ENCODE measurements at regions not wholly inside any gene's neighbourhood (a gene's known extent, or its start where the extent isn't known, plus 50 kb on each side); places are given as distances from the start of the nearest gene placed in this dataset.

- CTCF ChIA-PET, result no interaction called here
- Histone ChIP-seq H3K4me1 (ENCODE audit: control insufficient read depth, insufficient read depth, low read length) (no peaks in the 10 kb centered on the region), H3K9me3 (ENCODE audit: control insufficient read depth, insufficient read depth, low read depth, low read length) (no peaks in the 10 kb centered on the region), H3K36me3 (ENCODE audit: control insufficient read depth in 2 of 2, insufficient read depth in 1 of 2, low read length in 2 of 2) (no peaks in the 10 kb centered on the region), H3K4me3 (ENCODE audit: low read depth, low read length) (no peak overlapping the region), H3K27ac (ENCODE audit: extremely low read depth, low read depth, low read length) (no peak overlapping the region)
- POLR2A ChIA-PET, result no interaction called here
- TF ChIP-seq ZNF521 (tag by site-specific recombination; IDR thresholded peaks at IDR 0.05) (no peak), ZBTB44 (tag by site-specific recombination; IDR thresholded peaks at IDR 0.05) (no peak), ZNF621 (tag by site-specific recombination; IDR thresholded peaks at IDR 0.05) (no peak), ZNF114 (tag by site-specific recombination; IDR thresholded peaks at IDR 0.05) (no peak), ZNF677 (tag by site-specific recombination; IDR thresholded peaks at IDR 0.05) (no peak), ZNF223 (tag by site-specific recombination; IDR thresholded peaks at IDR 0.05) (no peak), RBAK (tag by site-specific recombination; IDR thresholded peaks at IDR 0.05) (no peak), ZNF544 (tag by site-specific recombination; IDR thresholded peaks at IDR 0.05) (no peak), ZNF391 (tag by site-specific recombination; IDR thresholded peaks at IDR 0.05; ENCODE audit: borderline replicate concordance, low read depth) (no peak), REST (tag by site-specific recombination; IDR thresholded peaks at IDR 0.05) (no peak), BCL11B (tag by site-specific recombination; IDR thresholded peaks at IDR 0.05; ENCODE audit: low read depth) (no peak), ZNF221 (tag by site-specific recombination; IDR thresholded peaks at IDR 0.05; ENCODE audit: borderline replicate concordance) (no peak), ZBTB1 (tag by site-specific recombination; IDR thresholded peaks at IDR 0.05) (no peak), ZBTB10 (tag by site-specific recombination; IDR thresholded peaks at IDR 0.05) (no peak), YY1 (tag by site-specific recombination; IDR thresholded peaks at IDR 0.05) (no peak), ZNF175 (tag by site-specific recombination; IDR thresholded peaks at IDR 0.05) (no peak), ZNF18 (tag by site-specific recombination; IDR thresholded peaks at IDR 0.05) (no peak)
Measured at GRCh38 chr21:18168108-18168507, 76.5 kb upstream of the CHODL start.

- H3K4me3 ChIP-seq (ENCODE audit: low read depth, low read length), result no peak overlapping the region
- no peaks in the 10 kb centered on the region for H3K36me3 ChIP-seq (ENCODE audit: control insufficient read depth in 2 of 2, insufficient read depth in 1 of 2, low read length in 2 of 2)
- no peaks in the 10 kb centered on the region for H3K9me3 ChIP-seq (ENCODE audit: control insufficient read depth, insufficient read depth, low read depth, low read length)
- TF ChIP-seq ZNF626 (tag by site-specific recombination; IDR thresholded peaks at IDR 0.05), result no peak
- no peaks in the 10 kb centered on the region for H3K4me1 ChIP-seq (ENCODE audit: control insufficient read depth, insufficient read depth, low read length)
- ChIA-PET POLR2A (no interaction called here), CTCF (no interaction called here)
- H3K27ac ChIP-seq (ENCODE audit: extremely low read depth, low read depth, low read length), result no peak overlapping the region
Measured at GRCh38 chr21:18164933-18165332, 79.7 kb upstream of the CHODL start.
